ENCODE measurements at regions not wholly inside any gene's neighbourhood (a gene's known extent, or its start where the extent isn't known, plus 50 kb on each side); places are given as distances from the start of the nearest gene placed in this dataset.

DNA sequence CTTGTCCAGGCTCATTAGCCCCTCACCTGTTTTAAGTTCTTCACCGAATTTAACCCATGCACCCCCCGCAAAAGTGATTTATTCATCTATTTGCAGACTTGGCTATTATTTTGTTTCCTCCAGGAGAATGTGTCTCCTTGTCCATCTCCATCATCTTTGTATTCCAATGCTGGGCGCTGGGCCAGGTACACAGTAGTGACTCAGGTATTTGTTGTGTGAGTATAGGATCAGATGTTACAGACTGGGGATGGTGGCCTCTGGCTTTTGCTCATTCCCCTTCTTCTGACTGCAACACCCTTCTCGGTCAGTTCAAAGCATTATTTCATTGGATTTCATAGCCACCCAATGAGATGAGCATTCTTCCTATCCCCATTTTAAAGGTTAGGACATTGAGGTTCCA lies 408.2 kb downstream of the MN1 start:
- H3K27ac ChIP-seq (ENCODE audit: low read depth in 2 of 2, low read length in 2 of 2): no peak overlapping the region
- no peaks in the 10 kb centered on the region for H3K4me1 ChIP-seq (ENCODE audit: control insufficient read depth in 2 of 3, insufficient read depth in 2 of 3, low read depth in 1 of 3, low read length in 3 of 3)
- no peak overlapping the region for H3K4me3 ChIP-seq (ENCODE audit: low read length in 3 of 3)
- H3K9me3 ChIP-seq (ENCODE audit: control insufficient read depth in 2 of 3, insufficient read depth in 1 of 3, low read length in 3 of 3): no peaks in the 10 kb centered on the region
- FAIRE-seq (no peak), DNase-seq (no peak)
- H3K27me3 ChIP-seq (ENCODE audit: control insufficient read depth, insufficient read depth, low read length): no peaks in the 10 kb centered on the region
- no peak overlapping the region for H3K9ac ChIP-seq (ENCODE audit: low read length in 3 of 3)
- no peak for TF ChIP-seq CTCF (IDR thresholded peaks at IDR 0.05; ENCODE audit: borderline replicate concordance, extremely low read depth, insufficient read depth)
- no peaks in the 10 kb centered on the region for H3K36me3 ChIP-seq (ENCODE audit: control insufficient read depth in 2 of 3, insufficient read depth in 3 of 3, low read length in 3 of 3)
- intact Hi-C loops (cut with DNase I): no loop called here

- H3K4me1 ChIP-seq (ENCODE audit: control insufficient read depth in 2 of 3, insufficient read depth in 2 of 3, low read depth in 1 of 3, low read length in 3 of 3): no peaks in the 10 kb centered on the region
- intact Hi-C loops (cut with DNase I): no loop called here
- FAIRE-seq: no peak
Measured at GRCh38 chr22:27394806-27395404, 406.7 kb downstream of the MN1 start.

DNA sequence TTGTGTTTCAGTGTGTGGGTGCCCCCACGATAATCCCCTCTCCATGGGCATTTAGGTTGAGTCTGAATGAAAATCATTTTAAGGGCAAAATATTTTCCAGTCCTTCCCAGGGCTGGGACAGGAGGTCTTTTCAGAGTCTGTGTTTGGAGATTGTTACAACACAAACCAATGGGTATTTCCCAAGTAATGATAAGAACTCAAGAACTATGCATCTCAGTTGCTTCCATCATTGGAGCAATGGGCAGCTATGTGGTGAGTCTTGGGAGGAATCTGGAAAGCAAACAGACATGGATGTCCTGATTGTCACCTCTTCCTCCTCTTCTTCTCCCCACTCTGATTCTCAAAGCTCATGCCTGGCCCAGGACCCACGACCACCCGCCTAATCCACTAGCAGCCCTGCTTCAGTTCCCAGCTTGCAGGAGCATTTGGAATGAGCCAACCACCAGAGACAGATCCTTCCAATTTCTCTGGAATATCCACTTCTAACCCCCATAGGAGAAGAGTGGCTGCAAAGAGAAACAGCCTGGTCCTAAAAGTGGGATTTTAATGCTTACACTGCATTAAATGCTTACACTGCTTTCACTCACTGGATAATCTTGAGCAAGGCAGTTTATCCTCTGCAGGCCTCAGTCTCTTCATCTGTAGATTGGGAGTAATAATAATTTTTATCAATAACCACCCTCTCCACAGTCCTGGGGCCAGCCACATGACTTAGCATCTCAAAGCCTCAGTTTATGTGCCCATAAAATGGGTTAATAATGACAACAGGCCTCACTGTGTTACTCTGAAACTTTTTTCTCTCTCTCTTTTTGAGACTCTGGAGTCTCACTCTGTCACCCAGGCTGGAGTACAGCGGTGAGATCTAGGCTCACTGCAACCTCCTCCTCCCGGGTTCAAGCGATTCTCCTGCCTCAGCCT lies 404.3 kb downstream of the MN1 start:
- intact Hi-C loops (cut with DNase I): no loop called here
- DNase-seq (no peak), FAIRE-seq (no peak)
- no peak overlapping the region for H3K27ac ChIP-seq (ENCODE audit: low read depth in 2 of 2, low read length in 2 of 2)
- H3K4me3 ChIP-seq (ENCODE audit: low read length in 3 of 3): no peak overlapping the region
- H3K36me3 ChIP-seq (ENCODE audit: control insufficient read depth in 2 of 3, insufficient read depth in 3 of 3, low read length in 3 of 3): no peaks in the 10 kb centered on the region
- no peaks in the 10 kb centered on the region for H3K4me1 ChIP-seq (ENCODE audit: control insufficient read depth in 2 of 3, insufficient read depth in 2 of 3, low read depth in 1 of 3, low read length in 3 of 3)
- no peaks in the 10 kb centered on the region for H3K9me3 ChIP-seq (ENCODE audit: control insufficient read depth in 2 of 3, insufficient read depth in 1 of 3, low read length in 3 of 3)
- TF ChIP-seq CTCF (IDR thresholded peaks at IDR 0.05; ENCODE audit: borderline replicate concordance, extremely low read depth, insufficient read depth): no peak
- H3K9ac ChIP-seq (ENCODE audit: low read length in 3 of 3): no peak overlapping the region
- H3K27me3 ChIP-seq (ENCODE audit: control insufficient read depth, insufficient read depth, low read length): no peaks in the 10 kb centered on the region

More at GRCh38 chr22:27394806-27395404, 406.7 kb downstream of the MN1 start:
- no peak for TF ChIP-seq CTCF (IDR thresholded peaks at IDR 0.05; ENCODE audit: borderline replicate concordance, extremely low read depth, insufficient read depth)
- Histone ChIP-seq H3K9me3 (ENCODE audit: control insufficient read depth in 2 of 3, insufficient read depth in 1 of 3, low read length in 3 of 3) (no peaks in the 10 kb centered on the region), H3K27ac (ENCODE audit: low read depth in 2 of 2, low read length in 2 of 2) (no peak overlapping the region), H3K27me3 (ENCODE audit: control insufficient read depth, insufficient read depth, low read length) (no peaks in the 10 kb centered on the region), H3K4me3 (ENCODE audit: low read length in 3 of 3) (no peak overlapping the region), H3K36me3 (ENCODE audit: control insufficient read depth in 2 of 3, insufficient read depth in 3 of 3, low read length in 3 of 3) (no peaks in the 10 kb centered on the region), H3K9ac (ENCODE audit: low read length in 3 of 3) (no peak overlapping the region)
- DNase-seq: no peak

All from kidney (tissue), 13 donors.